ENCODE measurements at regions not wholly inside any gene's neighbourhood (a gene's known extent, or its start where the extent isn't known, plus 50 kb on each side); places are given as distances from the start of the nearest gene placed in this dataset. TPM values are rescaled to one million over a fixed set of nuclear protein-coding genes. Genes with fewer than 3 reads are reported as not detected.
"Not testable (repeated sequence)": the region's sequence is repeated elsewhere in the genome, so short reads cannot be mapped to it uniquely, and the experiment has no call there.

GRCh38 chrX:87178009-87178408, 339.6 kb upstream of the KLHL4 start:
- H3K4me2 ChIP-seq (ENCODE audit: insufficient read depth in 1 of 2, low read depth in 2 of 2, low read length in 2 of 2); H3K79me1 ChIP-seq (ENCODE audit: low read depth, low read length); H4K8ac ChIP-seq (ENCODE audit: extremely low read depth, insufficient read depth, low read length); H2BK120ac ChIP-seq (replicated peaks; ENCODE audit: low read depth, low read length); H2BK15ac ChIP-seq (ENCODE audit: low read length); H2BK12ac ChIP-seq (ENCODE audit: low read depth, low read length); H4K91ac ChIP-seq (replicated peaks; ENCODE audit: insufficient read length, low read length); H3K9me3 ChIP-seq (ENCODE audit: insufficient read depth in 2 of 2, low read depth in 1 of 2, low read length in 1 of 2); H3K4me1 ChIP-seq (replicated peaks in 1 of 4; ENCODE audit: control insufficient read depth in 3 of 4, insufficient read depth in 4 of 4, low read length in 3 of 4); H2AFZ ChIP-seq (ENCODE audit: low read length); H3K23me2 ChIP-seq (ENCODE audit: low read depth, low read length); H3K79me2 ChIP-seq (ENCODE audit: control insufficient read depth in 1 of 2, insufficient read depth in 2 of 2, low read length in 2 of 2); H2AK5ac ChIP-seq (ENCODE audit: low read depth, low read length); H4K5ac ChIP-seq (ENCODE audit: insufficient read length, low read depth, low read length); H3K23ac ChIP-seq (ENCODE audit: insufficient read length); CTCF ChIA-PET (ENCODE audit: partially characterized antibody); H3K4me3 ChIP-seq (ENCODE audit: extremely low read depth in 1 of 4, insufficient read depth in 2 of 4, low read depth in 3 of 4, low read length in 4 of 4); H3K18ac ChIP-seq (ENCODE audit: extremely low read depth, low read length); H3K9ac ChIP-seq (replicated peaks in 1 of 4; ENCODE audit: extremely low read depth in 1 of 4, low read depth in 3 of 4, low read length in 3 of 4); H3K14ac ChIP-seq (ENCODE audit: insufficient read length); DNase-seq (ENCODE audit: low read depth in 1 of 2, low spot score in 2 of 2); FAIRE-seq; H3K56ac ChIP-seq (replicated peaks; ENCODE audit: insufficient read length, low read depth, low read length); H3K4ac ChIP-seq (replicated peaks; ENCODE audit: insufficient read length, low read depth, low read length); H2BK20ac ChIP-seq (ENCODE audit: low read length); H3K27me3 ChIP-seq (replicated peaks in 1 of 4; ENCODE audit: control insufficient read depth in 3 of 4, extremely low read depth in 1 of 4, insufficient read depth in 3 of 4, low read length in 3 of 4); H3K27ac ChIP-seq (ENCODE audit: low read depth, low read length); H3K36me3 ChIP-seq (ENCODE audit: control insufficient read depth in 2 of 4, insufficient read depth in 4 of 4, low read length in 3 of 4); H2BK5ac ChIP-seq (ENCODE audit: low read depth, low read length); POLR2A ChIA-PET (ENCODE audit: partially characterized antibody); H4K20me1 ChIP-seq (replicated peaks in 1 of 2; ENCODE audit: control insufficient read depth in 1 of 2, insufficient read depth in 2 of 2, low read length in 2 of 2): not testable (repeated sequence)

Small RNAs in the stretch of these regions (small RNA-seq; reads per million reads assigned to genes)
- gene RF00279 (ENCODE audit: insufficient read depth) (not detected), gene Z82210.1 (ENCODE audit: insufficient read depth) (not detected)
